HCT116 (cell line): ENCODE measurements at regions not wholly inside any gene's neighbourhood (a gene's known extent, or its start where the extent isn't known, plus 50 kb on each side); places are given as distances from the start of the nearest gene placed in this dataset.

ENCODE experiments used
- ATAC-seq: fragments of 200-7000 bp; cut with Tn5 transposase; 2 replicates; pipeline ENCODE4 v1.9.1; 2020; ENCODE audit warnings: mild to moderate bottlenecking, moderate library complexity
- BruUV-seq: library from RNA; stranded (reverse); fragments of 400-500 nt; replicated peaks from 2 replicates; lab custom pipeline; 2021; lab: Mats Ljungman, UMichigan
- CTCF ChIA-PET: fragments of 300-600 bp; sonication (Branson Sonifier 250); formaldehyde crosslinking; loops from one replicate; lab custom pipeline; 2021; ENCODE audit warnings: antibody characterized with exemption; lab: Charles Lee
- POLR2A ChIA-PET: fragments of 300-600, 350-600 bp; sonication (Branson Sonifier 250); formaldehyde crosslinking; loops from one replicate; lab custom pipeline; 2021; ENCODE audit warnings: antibody characterized with exemption; lab: Charles Lee
- RAD21 ChIA-PET, 2 experiments: fragments of 300-600 bp; sonication (Branson Sonifier 250); formaldehyde crosslinking; loops; one replicate each; lab custom pipeline; 2023; ENCODE audit warnings: low total read pairs in 2 of 2; ENCODE audit not compliant: uncharacterized antibody in 2 of 2, unreplicated experiment in 2 of 2, low non-redundant PET in 1 of 2; lab: Charles Lee
- DNase-seq: peaks from one replicate; pipeline ENCODE4 v3.0.0-alpha.2; 2010; ENCODE audit warnings: low read depth, low spot score
- H2AFZ ChIP-seq: fragments of 200-600 bp; shearing (Covaris generic), sonication (generic); 2 replicates; pipeline ENCODE4 v1.6.1; 2017; ENCODE audit warnings: low read depth, mixed run types, mixed read lengths, antibody characterized with exemption, low read length; ENCODE audit not compliant: poor library complexity, severe bottlenecking
- H3K27ac ChIP-seq: 2 replicates; pipeline ENCODE4 v1.5.1; 2012; ENCODE audit warnings: low read depth, low read length
- H3K27me3 ChIP-seq: fragments of 200-600 bp; sonication (generic); 2 replicates; pipeline ENCODE4 v1.6.1; 2016; ENCODE audit warnings: mixed run types, low read length, mixed read lengths; ENCODE audit not compliant: insufficient read depth
- H3K36me3 ChIP-seq, 2 experiments: fragments of 200-500 bp in 1 of 2; fragments of 200-600 bp in 1 of 2; sonication (Bioruptor generic) in 1 of 2; sonication (generic) in 1 of 2; 2 replicates each; pipeline versions ENCODE4 v1.5.1 to v1.6.1; 2014 to 2016; ENCODE audit warnings: low read length in 2 of 2, inconsistent platforms in 1 of 2, mixed read lengths in 1 of 2, mixed run types in 1 of 2; ENCODE audit not compliant: insufficient read depth in 2 of 2, control insufficient read depth in 1 of 2
- H3K4me1 ChIP-seq, 2 experiments: fragments of 200-600 bp in 1 of 2; sonication (generic) in 1 of 2; 2 replicates each; pipeline versions ENCODE4 v1.5.1 to v1.6.1; 2012 to 2017; ENCODE audit warnings: low read length in 2 of 2, inconsistent platforms in 1 of 2, mild to moderate bottlenecking in 1 of 2, mixed read lengths in 1 of 2, mixed run types in 1 of 2, moderate library complexity in 1 of 2; ENCODE audit not compliant: insufficient read depth in 2 of 2, control insufficient read depth in 1 of 2
- H3K4me2 ChIP-seq: fragments of 200-600 bp; sonication (generic); 2 replicates; pipeline ENCODE4 v1.6.1; 2017; ENCODE audit warnings: mixed run types, low read length, mixed read lengths
- H3K4me3 ChIP-seq, 2 experiments: fragments of 200-600 bp in 1 of 2; sonication (generic) in 1 of 2; replicated peaks in 1 of 2; 2 replicates each; pipeline ENCODE4 v1.5.1; 2011 to 2016; ENCODE audit warnings: low read length in 2 of 2, control low read depth in 1 of 2, low read depth in 1 of 2, mild to moderate bottlenecking in 1 of 2, mixed read lengths in 1 of 2, mixed run types in 1 of 2
- H3K79me2 ChIP-seq: fragments of 200-600 bp; sonication (generic); 2 replicates; pipeline ENCODE4 v1.6.1; 2017; ENCODE audit warnings: mild to moderate bottlenecking, mixed run types, low read length, moderate library complexity, mixed read lengths; ENCODE audit not compliant: insufficient read depth
- H3K9ac ChIP-seq: fragments of 200-600 bp; sonication (generic); 2 replicates; pipeline ENCODE4 v1.6.1; 2016; ENCODE audit warnings: low read length, mixed read lengths
- H3K9me2 ChIP-seq: fragments of 200-600 bp; sonication (generic), shearing (Covaris generic); 2 replicates; pipeline ENCODE4 v1.6.1; 2017; ENCODE audit warnings: mixed run types, mild to moderate bottlenecking, moderate library complexity; ENCODE audit not compliant: insufficient read depth
- H3K9me3 ChIP-seq, 2 experiments: fragments of 200-500 bp in 1 of 2; fragments of 200-600 bp in 1 of 2; sonication (Bioruptor generic) in 1 of 2; sonication (generic) in 1 of 2; 2 replicates each; pipeline ENCODE4 v1.6.1; 2014 to 2017; ENCODE audit warnings: low read length in 2 of 2, mixed read lengths in 2 of 2, inconsistent platforms in 1 of 2, low read depth in 1 of 2, mild to moderate bottlenecking in 1 of 2, mixed run types in 1 of 2, moderate library complexity in 1 of 2; ENCODE audit not compliant: control insufficient read depth in 1 of 2, insufficient read depth in 1 of 2
- H4K20me1 ChIP-seq: fragments of 200-600 bp; sonication (generic), shearing (Covaris generic); 2 replicates; pipeline ENCODE4 v1.6.1; 2017; ENCODE audit warnings: mixed run types, mild to moderate bottlenecking, moderate library complexity; ENCODE audit not compliant: insufficient read depth
- ATF3 ChIP-seq: IDR thresholded peaks from 2 replicates; pipeline ENCODE4 v1.6.1; 2012
- CBX3 ChIP-seq: IDR thresholded peaks from 2 replicates; pipeline ENCODE4 v1.6.1; 2012; ENCODE audit warnings: low read depth
- CEBPB ChIP-seq: IDR thresholded peaks from 2 replicates; pipeline ENCODE4 v1.6.1; 2012; ENCODE audit warnings: low read depth
- EGR1 ChIP-seq: IDR thresholded peaks from 2 replicates; pipeline ENCODE4 v1.6.1; 2012; ENCODE audit warnings: low read depth
- ELF1 ChIP-seq: IDR thresholded peaks from 2 replicates; pipeline ENCODE4 v1.6.1; 2012; ENCODE audit warnings: low read depth, borderline replicate concordance
- EZH2 ChIP-seq: fragments of 200-600 bp; sonication (generic); IDR thresholded peaks from 2 replicates; pipeline ENCODE4 v1.6.1; 2017; ENCODE audit warnings: antibody characterized with exemption, mixed run types
- FOSL1 ChIP-seq: IDR thresholded peaks from 2 replicates; pipeline ENCODE4 v1.6.1; 2012; ENCODE audit warnings: low read depth
- JUND ChIP-seq: IDR thresholded peaks from 2 replicates; pipeline ENCODE4 v1.6.1; 2012
- MAX ChIP-seq: IDR thresholded peaks from 2 replicates; pipeline ENCODE4 v1.6.1; 2012
- POLR2A ChIP-seq: IDR thresholded peaks from 2 replicates; pipeline ENCODE4 v1.7.0; 2011; ENCODE audit warnings: borderline replicate concordance; ENCODE audit not compliant: insufficient read depth, insufficient read length; ENCODE audit errors: extremely low read depth
- POLR2AphosphoS5 ChIP-seq: IDR thresholded peaks from 2 replicates; pipeline ENCODE4 v1.6.1; 2011; ENCODE audit warnings: mild to moderate bottlenecking, low read depth, low read length, moderate library complexity
- SP1 ChIP-seq: IDR thresholded peaks from 2 replicates; pipeline ENCODE4 v1.6.1; 2012; ENCODE audit warnings: low read depth
- YY1 ChIP-seq: IDR thresholded peaks from 2 replicates; pipeline ENCODE4 v1.6.1; 2011; ENCODE audit warnings: low read length, low read depth, moderate library complexity, mild to moderate bottlenecking; ENCODE audit not compliant: insufficient replicate concordance; ENCODE audit errors: extremely low read depth
- ZFX ChIP-seq: fragments of 450-650 bp; IDR thresholded peaks from 2 replicates; pipeline ENCODE4 v1.6.1; 2017
- intact Hi-C: fragments of 100-400 bp; cut with micrococcal nuclease; formaldehyde crosslinking; loops from 2 replicates; pipeline ENCODE4 v1.10.0; 2022
- TF ChIP-seq, protein P1 (sequence below): IDR thresholded peaks from 2 replicates; pipeline ENCODE4 v1.6.1; 2011; ENCODE audit warnings: mild to moderate bottlenecking, low read length, moderate library complexity; ENCODE audit not compliant: insufficient replicate concordance; ENCODE audit errors: extremely low read depth
- TF ChIP-seq, protein P2 (sequence below): IDR thresholded peaks from 2 replicates; pipeline ENCODE4 v1.6.1; 2012; ENCODE audit warnings: low read depth

DNA sequence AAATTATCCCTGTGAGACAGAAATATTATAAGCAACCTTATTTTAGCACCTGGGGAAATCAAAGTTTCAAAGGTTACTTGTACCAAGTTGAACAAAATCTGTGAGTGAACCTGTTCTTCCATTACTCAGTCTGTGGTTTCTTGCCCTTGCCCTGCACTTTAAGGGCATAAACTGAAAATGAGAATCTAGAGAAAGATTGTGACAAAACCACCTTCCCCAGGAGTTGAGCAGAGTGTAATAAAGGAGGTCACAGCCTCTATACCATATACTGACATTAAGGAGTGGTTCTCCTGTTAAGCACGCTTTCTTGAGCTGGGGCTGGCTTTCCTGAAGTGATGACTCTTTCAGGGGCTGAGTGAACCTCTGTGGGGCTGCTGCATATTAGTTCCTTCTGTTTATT lies 143.4 kb downstream of the PDCD6IP start:
- BruUV-seq = no TSS peak
- Histone ChIP-seq H3K4me3 (no peak overlapping the region), H3K9me3 (no peaks in the 10 kb centered on the region), H2AFZ (no peak overlapping the region), H3K9me2 (no peaks in the 10 kb centered on the region), H4K20me1 (no peaks in the 10 kb centered on the region), H3K27ac (no peak overlapping the region), H3K4me2 (no peak overlapping the region), H3K4me1 (no peaks in the 10 kb centered on the region), H3K79me2 (no peaks in the 10 kb centered on the region), H3K9ac (no peak overlapping the region), H3K27me3 (peaks cover 63% of the 10 kb centered on the region), H3K36me3 (no peaks in the 10 kb centered on the region)
- ATAC-seq (no peak), DNase-seq (no peak)
- intact Hi-C loops = no loop called here
- POLR2A ChIA-PET = no interaction called here
- RAD21 ChIA-PET = no interaction called here
- CTCF ChIA-PET = no interaction called here
- TF ChIP-seq CEBPB = no peak
- no peak for TF ChIP-seq JUND
- no peak for TF ChIP-seq CBX3
- TF ChIP-seq, protein P1, sequence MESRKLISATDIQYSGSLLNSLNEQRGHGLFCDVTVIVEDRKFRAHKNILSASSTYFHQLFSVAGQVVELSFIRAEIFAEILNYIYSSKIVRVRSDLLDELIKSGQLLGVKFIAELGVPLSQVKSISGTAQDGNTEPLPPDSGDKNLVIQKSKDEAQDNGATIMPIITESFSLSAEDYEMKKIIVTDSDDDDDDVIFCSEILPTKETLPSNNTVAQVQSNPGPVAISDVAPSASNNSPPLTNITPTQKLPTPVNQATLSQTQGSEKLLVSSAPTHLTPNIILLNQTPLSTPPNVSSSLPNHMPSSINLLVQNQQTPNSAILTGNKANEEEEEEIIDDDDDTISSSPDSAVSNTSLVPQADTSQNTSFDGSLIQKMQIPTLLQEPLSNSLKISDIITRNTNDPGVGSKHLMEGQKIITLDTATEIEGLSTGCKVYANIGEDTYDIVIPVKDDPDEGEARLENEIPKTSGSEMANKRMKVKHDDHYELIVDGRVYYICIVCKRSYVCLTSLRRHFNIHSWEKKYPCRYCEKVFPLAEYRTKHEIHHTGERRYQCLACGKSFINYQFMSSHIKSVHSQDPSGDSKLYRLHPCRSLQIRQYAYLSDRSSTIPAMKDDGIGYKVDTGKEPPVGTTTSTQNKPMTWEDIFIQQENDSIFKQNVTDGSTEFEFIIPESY = no peak
- no peak for TF ChIP-seq YY1
- no peak for TF ChIP-seq ATF3
- TF ChIP-seq, protein P2, sequence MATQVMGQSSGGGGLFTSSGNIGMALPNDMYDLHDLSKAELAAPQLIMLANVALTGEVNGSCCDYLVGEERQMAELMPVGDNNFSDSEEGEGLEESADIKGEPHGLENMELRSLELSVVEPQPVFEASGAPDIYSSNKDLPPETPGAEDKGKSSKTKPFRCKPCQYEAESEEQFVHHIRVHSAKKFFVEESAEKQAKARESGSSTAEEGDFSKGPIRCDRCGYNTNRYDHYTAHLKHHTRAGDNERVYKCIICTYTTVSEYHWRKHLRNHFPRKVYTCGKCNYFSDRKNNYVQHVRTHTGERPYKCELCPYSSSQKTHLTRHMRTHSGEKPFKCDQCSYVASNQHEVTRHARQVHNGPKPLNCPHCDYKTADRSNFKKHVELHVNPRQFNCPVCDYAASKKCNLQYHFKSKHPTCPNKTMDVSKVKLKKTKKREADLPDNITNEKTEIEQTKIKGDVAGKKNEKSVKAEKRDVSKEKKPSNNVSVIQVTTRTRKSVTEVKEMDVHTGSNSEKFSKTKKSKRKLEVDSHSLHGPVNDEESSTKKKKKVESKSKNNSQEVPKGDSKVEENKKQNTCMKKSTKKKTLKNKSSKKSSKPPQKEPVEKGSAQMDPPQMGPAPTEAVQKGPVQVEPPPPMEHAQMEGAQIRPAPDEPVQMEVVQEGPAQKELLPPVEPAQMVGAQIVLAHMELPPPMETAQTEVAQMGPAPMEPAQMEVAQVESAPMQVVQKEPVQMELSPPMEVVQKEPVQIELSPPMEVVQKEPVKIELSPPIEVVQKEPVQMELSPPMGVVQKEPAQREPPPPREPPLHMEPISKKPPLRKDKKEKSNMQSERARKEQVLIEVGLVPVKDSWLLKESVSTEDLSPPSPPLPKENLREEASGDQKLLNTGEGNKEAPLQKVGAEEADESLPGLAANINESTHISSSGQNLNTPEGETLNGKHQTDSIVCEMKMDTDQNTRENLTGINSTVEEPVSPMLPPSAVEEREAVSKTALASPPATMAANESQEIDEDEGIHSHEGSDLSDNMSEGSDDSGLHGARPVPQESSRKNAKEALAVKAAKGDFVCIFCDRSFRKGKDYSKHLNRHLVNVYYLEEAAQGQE = no peak
- TF ChIP-seq SP1 = no peak
- TF ChIP-seq EGR1 = no peak
- no peak for TF ChIP-seq POLR2A
- TF ChIP-seq POLR2AphosphoS5 = no peak
- TF ChIP-seq MAX = no peak
- no peak for TF ChIP-seq ZFX
- no peak for TF ChIP-seq FOSL1
- no peak for TF ChIP-seq ELF1
- TF ChIP-seq EZH2 = no peak
